ENCODE measurements at regions not wholly inside any gene's neighbourhood (a gene's known extent, or its start where the extent isn't known, plus 50 kb on each side); places are given as distances from the start of the nearest gene placed in this dataset.

DNA sequence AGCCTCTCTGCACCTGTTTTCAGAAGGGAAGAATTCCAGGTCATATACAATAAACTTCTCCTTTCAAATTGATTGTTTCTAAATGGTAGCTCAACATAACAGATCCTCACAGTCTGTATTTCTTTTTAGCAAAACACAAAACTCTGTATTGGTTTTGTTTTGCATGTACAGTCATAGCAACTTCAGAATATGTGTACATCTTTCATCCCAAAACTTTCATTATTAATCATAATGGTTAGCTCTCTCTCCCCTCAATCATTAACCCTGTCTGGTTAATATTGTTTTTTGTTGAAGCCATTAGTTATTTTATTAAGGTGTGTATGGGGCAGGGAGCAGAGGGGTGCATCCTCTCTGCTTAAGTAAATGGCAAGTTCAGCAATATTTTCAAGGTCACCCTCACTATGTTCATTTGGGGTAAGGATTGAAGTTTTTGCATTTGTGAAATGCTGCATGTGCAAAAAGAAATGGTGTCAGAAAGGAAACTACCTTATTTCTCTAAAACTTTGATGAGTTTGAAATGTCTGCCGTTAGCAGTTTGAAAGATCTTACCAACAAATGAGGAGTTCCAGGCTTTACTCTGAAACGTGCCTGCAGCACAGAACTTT, 136.8 kb upstream of the BTBD3 start:
- H3K4me3 ChIP-seq, result no peak overlapping the region
- no peak overlapping the region for H3K27ac ChIP-seq

DNA sequence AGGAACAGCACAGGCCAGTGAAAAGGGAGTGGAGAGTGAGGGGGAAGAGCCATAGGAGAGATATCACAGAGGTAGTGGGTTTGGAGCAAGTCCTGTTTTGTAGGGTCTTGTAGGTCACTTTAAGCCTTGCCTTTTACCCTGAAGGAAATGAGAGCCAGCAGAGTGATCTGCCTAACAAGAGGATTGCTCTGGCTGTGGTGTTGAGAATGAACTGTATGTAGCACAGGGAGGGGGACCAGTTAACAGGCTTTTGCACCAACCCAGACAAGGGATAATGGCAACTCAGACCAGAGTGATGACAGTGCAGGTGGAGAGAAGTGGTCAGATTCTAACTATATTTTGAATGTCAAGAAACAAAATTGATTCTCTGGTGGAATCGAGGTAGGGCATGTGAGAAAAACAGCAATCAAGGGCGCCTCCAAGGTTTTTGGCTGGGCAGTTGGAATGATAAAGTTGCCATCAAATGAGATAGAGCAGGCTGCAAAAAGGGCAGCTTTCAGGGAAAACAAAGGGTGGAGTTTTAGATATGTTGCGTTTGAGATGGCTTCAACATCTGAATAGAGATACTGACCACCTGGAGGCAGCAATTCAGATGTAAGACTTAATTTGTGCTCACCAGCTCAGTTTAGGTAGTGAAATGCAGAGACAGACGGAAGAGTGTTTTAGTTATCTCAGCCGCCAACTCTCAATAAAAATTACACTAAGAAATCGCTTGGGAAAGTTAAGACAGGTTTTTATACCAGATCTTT, 134.4 kb upstream of the BTBD3 start:
- no peak overlapping the region for H3K27ac ChIP-seq
- no peak overlapping the region for H3K4me3 ChIP-seq

DNA sequence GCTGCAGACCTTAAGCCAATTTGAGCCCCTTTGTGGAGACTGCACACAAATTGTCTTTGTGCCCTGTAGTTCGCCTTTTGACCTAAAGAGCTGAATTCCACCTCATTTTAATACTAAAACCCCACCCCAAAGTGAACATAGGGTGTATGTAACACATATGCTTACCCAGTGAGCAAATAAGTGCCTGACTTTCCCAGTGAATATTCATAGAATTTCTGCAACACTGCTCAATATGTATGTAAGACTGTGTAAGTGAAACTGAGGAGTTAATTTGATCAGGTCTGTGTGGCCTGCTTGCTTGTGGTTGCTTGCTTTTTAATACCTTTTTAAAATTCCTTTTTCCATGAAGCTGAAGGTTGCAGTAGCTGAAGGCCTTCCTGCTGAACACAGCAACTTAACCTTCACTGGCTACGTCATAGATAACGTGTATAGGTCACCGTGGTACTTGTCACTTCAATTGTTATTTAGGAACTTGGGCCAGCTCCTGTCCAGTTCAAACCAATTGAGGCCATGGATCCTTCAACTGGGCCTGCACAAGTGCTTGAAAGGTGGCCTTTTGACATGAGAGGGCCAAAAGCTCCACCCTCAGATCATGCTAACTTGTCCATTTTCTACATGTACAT, 131.7 kb upstream of the BTBD3 start:
- H3K27ac ChIP-seq, result no peak overlapping the region
- H3K4me3 ChIP-seq, result no peak overlapping the region

DNA sequence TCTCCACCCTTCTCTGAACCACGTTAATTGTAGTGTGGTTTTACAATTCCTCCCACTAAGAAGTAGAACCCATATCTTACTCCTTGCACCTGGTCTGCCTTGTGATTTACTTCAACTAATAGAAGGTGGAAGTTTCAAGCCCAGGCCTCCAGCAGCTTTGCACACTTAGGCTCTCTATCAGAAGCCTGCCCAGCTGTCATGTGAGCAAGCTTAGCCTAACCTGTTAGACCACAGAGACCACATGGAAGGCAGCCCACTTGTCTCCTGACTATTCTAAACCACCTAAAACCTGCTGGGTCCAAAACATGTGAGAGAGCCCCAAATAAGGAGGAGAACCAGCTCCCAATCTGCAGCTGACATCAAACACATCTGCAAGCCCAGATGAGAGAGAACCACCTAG, 127.6 kb upstream of the BTBD3 start:
- no peak overlapping the region for H3K4me3 ChIP-seq
- no peak overlapping the region for H3K27ac ChIP-seq

DNA sequence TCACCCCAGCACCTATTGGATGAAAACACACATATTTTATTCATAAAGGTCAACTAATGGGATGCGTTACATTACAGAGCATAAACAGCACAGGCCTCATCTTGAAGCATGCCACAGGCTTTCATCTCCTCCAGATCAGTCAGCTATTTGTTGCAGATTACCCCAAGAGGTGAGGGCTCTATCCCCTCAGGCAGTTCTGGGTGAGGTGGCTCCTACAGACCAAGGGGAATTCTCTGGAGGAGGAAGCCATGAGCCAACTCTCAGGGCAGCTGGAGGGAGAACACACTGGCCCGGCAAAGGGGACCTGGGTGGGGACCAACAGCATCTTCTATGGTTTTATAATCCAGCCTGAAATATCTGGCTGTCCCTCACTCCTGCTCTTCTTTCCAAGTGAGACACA, 126.4 kb upstream of the BTBD3 start:
- H3K4me3 ChIP-seq, result no peak overlapping the region

DNA sequence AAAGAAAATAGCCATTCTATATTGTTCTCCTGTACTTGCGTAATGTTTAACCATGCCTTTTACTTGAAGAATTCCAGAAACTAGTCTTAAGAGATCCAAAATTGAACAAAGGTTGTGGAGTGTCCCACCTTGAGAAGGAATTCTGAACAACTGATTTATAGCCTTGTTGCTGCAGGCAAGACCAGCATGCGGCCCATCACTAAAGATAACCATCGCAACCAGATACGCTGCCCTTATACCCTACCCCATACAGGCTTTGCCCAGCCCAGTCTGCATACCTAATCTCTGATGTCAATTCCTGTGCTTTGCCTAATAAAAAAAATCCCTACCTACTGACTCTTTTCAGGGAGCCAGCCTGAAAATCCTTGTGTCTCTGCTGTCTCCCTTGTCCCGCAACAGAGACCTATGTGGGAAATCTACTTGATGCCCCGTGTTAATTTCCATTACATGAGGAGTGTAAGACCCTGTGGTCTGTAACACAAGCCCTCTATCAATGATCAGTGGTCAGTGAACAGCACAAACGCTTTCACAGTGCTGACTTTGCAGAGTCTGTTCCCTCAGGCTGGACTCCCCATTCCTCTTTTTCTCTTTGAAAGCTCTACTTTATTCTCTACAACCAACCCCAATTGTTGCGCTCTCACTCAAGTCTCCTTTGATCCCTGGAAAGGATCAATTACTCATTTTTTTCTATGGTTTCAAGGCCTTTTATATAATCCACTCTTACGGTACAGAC, 125.7 kb upstream of the BTBD3 start:
- no peak overlapping the region for H3K4me3 ChIP-seq
- no peak overlapping the region for H3K27ac ChIP-seq

More for the DNA sequence above, 126.4 kb upstream of the BTBD3 start:
- no peak overlapping the region for H3K27ac ChIP-seq

DNA sequence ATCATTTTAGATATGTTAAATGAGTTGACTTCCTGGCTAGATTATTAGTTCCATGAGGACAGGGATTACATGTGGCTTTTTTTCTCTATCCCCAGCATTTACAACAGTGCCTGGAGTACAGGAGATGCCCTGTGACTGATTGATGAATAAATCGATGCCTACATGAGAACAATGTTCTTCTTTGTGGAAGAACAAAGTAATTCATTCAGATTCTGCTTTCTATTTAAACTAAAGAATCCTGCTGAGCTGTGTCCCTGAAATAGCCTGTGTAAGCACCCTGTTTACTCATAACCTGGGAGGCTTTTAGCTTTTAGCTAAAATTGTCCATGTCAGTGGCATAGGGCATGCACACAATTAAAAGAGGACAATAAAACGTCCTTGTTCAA, 125.1 kb upstream of the BTBD3 start:
- no peak overlapping the region for H3K27ac ChIP-seq

DNA sequence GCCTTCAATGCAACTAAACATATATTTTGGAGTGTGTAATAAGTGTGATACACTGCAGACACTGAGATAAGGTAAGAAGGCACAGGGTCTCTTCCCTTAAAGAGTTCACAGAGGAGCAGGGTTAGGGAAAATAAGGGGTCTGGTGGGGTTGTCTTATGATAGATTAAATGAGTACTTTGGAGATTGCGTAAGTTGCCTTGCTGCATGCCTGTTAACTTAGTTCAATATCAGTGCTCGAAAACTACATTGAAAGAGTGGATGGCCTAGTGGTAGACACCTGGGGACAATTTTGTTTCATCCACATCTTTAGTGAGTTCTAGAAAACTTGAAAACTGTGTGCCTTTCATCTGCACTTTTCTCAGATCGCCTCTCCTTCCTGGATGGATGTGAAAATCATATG, 123.2 kb upstream of the BTBD3 start:
- no peak overlapping the region for H3K4me3 ChIP-seq
- no peak overlapping the region for H3K27ac ChIP-seq

More for the DNA sequence above, 125.1 kb upstream of the BTBD3 start:
- no peak overlapping the region for H3K4me3 ChIP-seq

DNA sequence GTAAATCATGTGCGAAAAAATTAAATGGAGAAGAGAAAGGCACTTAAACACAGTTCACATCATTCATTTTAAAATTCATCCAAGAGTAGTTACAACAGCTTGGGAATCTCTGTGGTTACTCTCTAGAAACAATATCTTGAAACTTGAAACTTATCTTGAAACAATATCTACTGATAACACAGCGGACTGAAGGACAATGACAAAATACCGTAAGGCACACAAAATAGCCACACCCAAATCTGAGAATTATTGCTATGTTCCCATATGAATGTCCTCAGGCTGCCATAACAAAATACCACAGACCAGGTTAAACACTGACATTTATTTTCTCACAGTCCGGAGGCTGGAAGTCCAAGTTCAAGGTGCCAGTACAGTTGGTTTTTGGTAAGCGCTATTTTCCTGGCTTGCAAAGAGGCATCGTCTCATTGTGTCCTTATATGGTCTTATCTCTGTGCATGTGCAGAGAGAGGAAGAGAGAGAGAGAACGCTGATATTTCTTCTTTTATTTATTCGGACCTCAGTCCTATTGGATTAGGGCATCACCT, 122.5 kb upstream of the BTBD3 start:
- Histone ChIP-seq H3K27ac (no peak overlapping the region), H3K4me3 (no peak overlapping the region)

DNA sequence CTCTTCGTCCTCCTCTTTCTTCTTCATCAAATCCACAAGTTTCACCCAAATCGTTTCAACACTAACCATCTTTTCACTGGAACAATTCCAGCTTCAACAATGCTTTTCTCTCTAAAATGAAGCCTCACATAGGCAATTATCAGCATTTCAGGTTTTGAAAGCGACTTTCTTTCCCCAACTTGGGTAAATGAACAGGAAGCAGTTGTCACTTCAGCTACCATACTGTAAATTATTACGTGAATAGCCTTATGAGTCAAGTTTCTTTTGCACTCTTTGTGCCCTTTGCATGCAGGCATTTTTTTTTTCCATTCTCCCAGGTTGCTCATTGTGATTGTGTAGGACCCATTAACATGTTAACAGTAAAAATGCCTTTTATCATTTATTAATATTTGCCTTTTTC, 121.7 kb upstream of the BTBD3 start:
- H3K27ac ChIP-seq, result no peak overlapping the region

DNA sequence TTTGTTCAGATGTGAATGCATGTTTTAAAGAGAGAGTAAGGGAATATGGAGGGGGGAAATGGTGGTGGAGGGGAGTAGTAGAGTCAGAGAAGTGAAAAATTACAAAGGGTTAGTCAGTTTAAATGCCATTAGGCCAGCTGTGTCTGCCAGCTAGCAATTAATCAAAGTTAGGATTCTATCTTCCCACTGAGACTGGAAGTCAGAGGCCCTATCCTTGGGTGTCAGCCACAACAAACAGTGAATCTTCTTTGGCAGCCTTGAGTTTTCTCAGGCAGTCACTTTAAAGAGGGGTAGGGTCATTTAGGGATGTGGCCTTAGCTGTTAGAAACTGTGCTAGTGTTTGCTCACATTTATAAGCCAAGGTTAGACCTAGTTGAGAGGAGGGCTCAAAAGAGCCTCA, 120.5 kb upstream of the BTBD3 start:
- Histone ChIP-seq H3K27ac (no peak overlapping the region), H3K4me3 (no peak overlapping the region)

More for the DNA sequence above, 121.7 kb upstream of the BTBD3 start:
- no peak overlapping the region for H3K4me3 ChIP-seq

DNA sequence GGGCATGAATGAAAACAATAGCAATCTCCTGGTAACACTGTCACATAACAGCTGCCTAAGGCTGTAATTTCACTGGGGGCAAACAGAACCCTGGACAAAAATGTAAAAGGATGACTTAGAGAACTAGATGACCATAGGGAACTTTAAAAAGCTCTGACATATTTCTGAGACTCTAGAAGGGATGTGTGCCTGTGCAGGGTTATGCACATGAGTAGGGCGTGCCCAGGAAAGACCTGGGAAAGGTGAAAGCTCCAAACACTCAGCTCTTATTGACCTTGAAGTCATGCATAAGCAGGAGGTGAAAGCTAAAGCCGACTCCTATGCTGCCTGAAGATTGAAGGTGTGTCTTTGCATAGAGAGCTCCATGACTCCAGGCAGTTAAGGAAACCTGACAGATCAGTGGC, 118.4 kb upstream of the BTBD3 start:
- no peak overlapping the region for H3K27ac ChIP-seq
- no peak overlapping the region for H3K4me3 ChIP-seq

DNA sequence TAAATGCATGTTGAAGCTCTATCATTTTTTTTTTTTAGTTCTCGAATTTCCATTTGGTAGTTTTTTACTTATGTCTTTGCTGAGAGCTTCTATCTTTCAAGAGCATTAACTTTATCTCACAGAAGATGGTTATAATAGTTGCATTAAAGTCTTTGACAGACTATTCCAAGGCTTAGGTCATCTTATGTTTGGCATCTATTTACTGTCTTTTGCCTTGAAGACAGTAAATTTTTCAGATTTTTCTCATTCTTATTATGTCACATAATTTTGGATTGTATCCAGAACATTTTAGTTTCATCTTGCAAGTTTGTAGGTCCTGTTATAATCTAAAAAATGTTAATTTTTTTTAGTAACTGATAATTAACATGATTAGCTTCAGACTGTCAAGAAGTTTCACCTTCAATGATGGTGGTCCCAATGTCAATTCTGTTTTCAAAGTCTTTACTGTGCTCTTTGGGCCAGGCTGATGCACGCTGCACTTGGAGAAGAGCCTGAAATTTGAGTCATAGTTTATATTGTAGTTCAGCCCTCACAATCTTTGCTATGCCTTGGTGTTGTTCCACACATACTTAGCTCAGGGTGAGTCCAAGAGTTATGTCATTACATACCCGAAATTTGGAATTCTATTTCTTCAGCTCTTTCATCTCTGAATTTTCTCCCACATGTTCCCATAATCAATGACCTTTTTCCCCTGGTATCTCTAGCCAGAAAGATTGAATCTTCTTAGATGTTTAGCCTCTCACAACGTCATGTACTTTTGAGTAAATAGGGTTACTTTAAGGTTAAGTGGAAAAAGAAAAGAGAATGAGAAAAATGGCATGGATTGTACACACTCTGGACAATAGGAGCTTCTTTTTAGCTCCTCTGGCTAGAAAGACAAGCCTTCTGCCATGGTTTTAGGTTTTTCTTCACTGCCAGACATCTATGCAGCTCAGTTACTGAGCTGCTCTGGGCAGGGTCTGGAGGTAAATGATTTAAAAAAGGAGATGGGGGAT, 110.3 kb upstream of the BTBD3 start:
- Histone ChIP-seq H3K27ac (no peak overlapping the region), H3K4me3 (no peak overlapping the region)

DNA sequence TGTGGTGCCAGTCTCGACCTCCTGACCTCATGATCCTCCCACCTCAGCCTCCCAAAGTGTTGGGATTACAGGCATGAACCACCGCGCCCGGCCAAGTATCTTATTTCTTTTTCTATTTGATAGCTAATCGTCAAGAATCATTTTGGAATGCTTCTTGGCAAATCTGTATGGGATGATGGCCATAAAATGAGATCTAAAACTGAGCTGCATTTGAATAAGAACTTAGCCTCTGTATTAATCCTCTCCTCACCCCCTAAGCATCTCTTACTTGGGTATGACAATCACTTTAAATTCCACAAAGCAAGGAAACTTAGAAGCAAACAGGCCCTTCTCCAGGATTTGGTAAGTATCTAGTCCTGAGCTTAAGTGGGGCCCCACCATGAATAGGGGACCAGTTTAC, 108.9 kb upstream of the BTBD3 start:
- H3K4me3 ChIP-seq, result no peak overlapping the region
- no peak overlapping the region for H3K27ac ChIP-seq

DNA sequence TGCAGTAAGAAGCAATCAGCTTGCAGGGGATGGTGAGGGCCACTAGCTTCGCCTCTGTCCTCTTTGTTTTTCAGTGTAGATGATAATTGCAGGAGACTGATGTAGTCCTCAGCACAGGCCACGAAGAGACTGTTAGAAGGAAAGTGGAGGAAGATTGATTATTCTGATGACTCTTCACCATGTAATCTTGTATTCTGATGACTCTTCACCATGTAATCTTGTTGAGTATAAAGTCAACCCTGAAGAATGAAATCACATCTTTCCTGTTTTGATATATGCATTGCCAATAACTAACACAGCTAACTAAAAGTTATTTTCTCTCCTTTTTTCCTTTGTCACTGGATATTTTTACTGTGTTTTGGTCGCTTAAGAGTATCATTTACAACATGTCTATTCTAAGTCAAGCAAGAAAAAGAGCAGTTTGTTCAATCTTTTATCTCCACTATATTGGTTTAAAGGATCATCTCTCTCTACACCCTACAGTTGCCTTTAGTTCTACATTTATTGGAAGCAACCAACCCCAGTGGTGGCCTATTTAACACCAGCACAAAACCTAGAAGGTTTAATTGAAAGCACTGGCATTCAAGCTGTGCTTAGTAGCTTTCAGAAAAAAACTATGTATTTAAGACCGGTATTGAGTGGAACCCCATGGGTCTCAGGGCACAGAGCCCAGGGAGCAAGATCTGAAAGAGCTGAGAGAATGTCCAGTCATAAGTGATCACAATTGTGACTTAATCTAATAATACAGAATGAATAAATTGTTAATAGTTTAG, 107.2 kb upstream of the BTBD3 start:
- Histone ChIP-seq H3K4me3 (no peak overlapping the region), H3K27ac (no peak overlapping the region)

DNA sequence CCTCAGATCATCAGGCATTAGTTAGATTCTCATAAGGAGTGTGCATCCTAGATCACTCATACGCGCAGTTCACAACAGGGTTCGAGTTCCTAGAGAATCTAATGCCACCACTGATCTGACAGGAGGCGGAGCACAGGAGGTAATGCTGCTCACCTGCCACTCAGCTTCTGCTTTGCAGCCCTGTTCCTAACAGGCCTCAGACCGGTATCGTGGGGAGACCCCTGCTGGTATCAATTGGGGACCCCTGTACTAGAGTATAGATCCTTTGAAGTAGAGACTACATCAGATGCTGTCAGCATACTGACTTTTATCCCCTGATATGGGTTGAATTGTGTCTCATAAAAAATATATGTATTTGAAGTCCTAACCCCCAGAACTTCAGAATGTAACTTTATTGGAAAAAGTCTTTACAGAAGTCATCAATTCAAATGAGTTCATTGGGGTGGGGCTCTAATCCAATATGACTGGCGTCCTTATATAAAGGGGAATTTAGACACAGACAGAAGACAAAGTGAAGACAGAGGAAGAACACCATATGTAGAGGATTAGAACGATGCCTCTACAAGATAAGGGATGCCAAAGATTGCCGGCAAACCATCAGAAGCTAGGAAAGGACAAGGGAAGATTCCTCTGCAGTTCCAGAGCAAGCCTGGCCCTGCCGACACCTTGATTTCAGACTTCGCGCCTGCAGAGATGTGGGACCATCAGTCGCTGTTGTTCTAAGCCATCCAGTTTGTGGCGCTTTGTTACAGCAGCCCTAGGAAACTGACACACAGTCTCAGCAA, 104.4 kb upstream of the BTBD3 start:
- H3K27ac ChIP-seq, result no peak overlapping the region
- no peak overlapping the region for H3K4me3 ChIP-seq

DNA sequence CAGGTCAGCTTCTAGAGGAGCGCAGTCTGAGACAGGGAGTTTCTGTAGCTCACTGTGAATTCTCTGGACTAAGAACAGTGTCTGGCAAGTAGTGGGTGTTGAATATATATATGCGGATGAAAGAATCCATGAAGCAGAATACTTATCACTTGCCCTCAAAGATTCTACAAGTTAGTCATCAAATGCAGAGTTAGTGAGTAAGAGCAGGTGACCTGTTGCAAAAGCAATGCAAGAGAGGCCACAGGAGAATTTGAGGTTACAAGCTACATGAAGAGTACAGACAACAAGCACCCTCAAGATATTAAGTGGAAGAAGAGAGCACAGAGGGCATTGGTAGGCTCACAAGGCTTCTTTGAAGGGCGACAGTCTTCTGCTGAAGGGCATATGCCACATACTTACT, 103.4 kb upstream of the BTBD3 start:
- no peak overlapping the region for H3K4me3 ChIP-seq

DNA sequence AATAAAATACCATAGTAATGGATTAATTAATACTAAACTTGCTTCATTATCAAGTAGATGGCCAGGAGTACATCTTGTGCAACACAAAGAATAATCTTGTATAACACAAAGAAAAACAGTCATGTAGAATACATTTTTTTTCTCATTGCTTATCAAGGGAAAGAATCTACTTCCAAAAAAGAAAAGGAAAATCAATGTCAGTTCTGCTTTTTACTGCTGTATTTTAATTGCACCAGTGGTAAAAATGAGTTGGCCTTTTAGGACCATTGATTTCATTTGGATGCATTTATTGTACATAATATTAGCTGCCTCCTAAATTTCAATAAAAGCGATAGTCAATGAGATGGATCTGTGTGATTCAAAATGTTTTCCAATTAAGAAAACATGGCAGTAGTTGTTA, 96.9 kb upstream of the BTBD3 start:
- no peak overlapping the region for H3K27ac ChIP-seq
- H3K4me3 ChIP-seq, result no peak overlapping the region

More for the DNA sequence above, 103.4 kb upstream of the BTBD3 start:
- no peak overlapping the region for H3K27ac ChIP-seq

Measured in skin epidermis (tissue), 12 donors.